ENCODE measurements at regions not wholly inside any gene's neighbourhood (a gene's known extent, or its start where the extent isn't known, plus 50 kb on each side); places are given as distances from the start of the nearest gene placed in this dataset.

- TF ChIP-seq, protein P1, sequence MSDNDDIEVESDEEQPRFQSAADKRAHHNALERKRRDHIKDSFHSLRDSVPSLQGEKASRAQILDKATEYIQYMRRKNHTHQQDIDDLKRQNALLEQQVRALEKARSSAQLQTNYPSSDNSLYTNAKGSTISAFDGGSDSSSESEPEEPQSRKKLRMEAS (IDR thresholded peaks at IDR 0.05), result no peak
- TF ChIP-seq YY1 (IDR thresholded peaks at IDR 0.05; ENCODE audit: low read depth) (no peak), ZBTB7A (IDR thresholded peaks at IDR 0.05; ENCODE audit: low read depth) (no peak), EP300 (IDR thresholded peaks at IDR 0.05; ENCODE audit: borderline replicate concordance) (no peak), CEBPB (IDR thresholded peaks at IDR 0.05) (no peak), REST (IDR thresholded peaks at IDR 0.05; ENCODE audit: low read depth) (no peak), TCF12 (IDR thresholded peaks at IDR 0.05; ENCODE audit: low read depth) (no peak), NFIC (IDR thresholded peaks at IDR 0.05) (no peak), EGR1 (IDR thresholded peaks at IDR 0.05) (no peak), TAF1 (IDR thresholded peaks at IDR 0.05; ENCODE audit: low read depth) (no peak), TEAD4 (IDR thresholded peaks at IDR 0.05) (no peak), RAD21 (IDR thresholded peaks at IDR 0.05; ENCODE audit: low read depth) (no peak)
- TF ChIP-seq, protein P2, sequence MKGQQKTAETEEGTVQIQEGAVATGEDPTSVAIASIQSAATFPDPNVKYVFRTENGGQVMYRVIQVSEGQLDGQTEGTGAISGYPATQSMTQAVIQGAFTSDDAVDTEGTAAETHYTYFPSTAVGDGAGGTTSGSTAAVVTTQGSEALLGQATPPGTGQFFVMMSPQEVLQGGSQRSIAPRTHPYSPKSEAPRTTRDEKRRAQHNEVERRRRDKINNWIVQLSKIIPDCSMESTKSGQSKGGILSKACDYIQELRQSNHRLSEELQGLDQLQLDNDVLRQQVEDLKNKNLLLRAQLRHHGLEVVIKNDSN (IDR thresholded peaks at IDR 0.05), result no peak
Measured at GRCh38 chrX:94813541-94813940, 1139.5 kb downstream of the FAM133A start.
